Endodermal cell (in vitro differentiated cells): ENCODE measurements at regions not wholly inside any gene's neighbourhood (a gene's known extent, or its start where the extent isn't known, plus 50 kb on each side); places are given as distances from the start of the nearest gene placed in this dataset.

Experiments
- DNase-seq: peaks from one replicate; pipeline ENCODE4 v3.0.0-alpha.2; 2017
- H3K27ac ChIP-seq: 2 replicates; pipeline ENCODE4 v1.5.1; 2013; ENCODE audit warnings: mild to moderate bottlenecking, low read depth, low read length, moderate library complexity
- H3K27me3 ChIP-seq: 2 replicates; pipeline ENCODE4 v1.6.1; 2013; ENCODE audit warnings: mild to moderate bottlenecking, low read length, moderate library complexity; ENCODE audit not compliant: insufficient read depth, control insufficient read depth, poor library complexity, severe bottlenecking
- H3K36me3 ChIP-seq: 2 replicates; pipeline ENCODE4 v1.7.0; 2013; ENCODE audit warnings: mild to moderate bottlenecking, low read length, moderate library complexity; ENCODE audit not compliant: control insufficient read depth, insufficient read depth
- H3K4me1 ChIP-seq: one replicate; pipeline ENCODE4 v1.7.0; 2013; ENCODE audit warnings: low read length; ENCODE audit not compliant: control insufficient read depth, insufficient read depth
- H3K4me3 ChIP-seq: 2 replicates; pipeline ENCODE4 v1.5.1; 2013; ENCODE audit warnings: mild to moderate bottlenecking, low read length, moderate library complexity
- H3K9ac ChIP-seq: 2 replicates; pipeline ENCODE4 v1.6.1; 2013; ENCODE audit warnings: mild to moderate bottlenecking, low read length, moderate library complexity; ENCODE audit not compliant: poor library complexity, severe bottlenecking; ENCODE audit errors: extremely low read depth
- H3K9me3 ChIP-seq: 2 replicates; pipeline ENCODE4 v1.6.1; 2013; ENCODE audit warnings: mild to moderate bottlenecking, low read length, moderate library complexity; ENCODE audit not compliant: control insufficient read depth
- H3K27ac Mint-ChIP-seq: 2 replicates; pipeline ENCODE4 v1.8.0; 2020; ENCODE audit warnings: mixed read lengths
- H3K27me3 Mint-ChIP-seq: 2 replicates; pipeline ENCODE4 v1.8.0; 2021; ENCODE audit warnings: mild to moderate bottlenecking, mixed read lengths; ENCODE audit not compliant: insufficient read depth
- H3K36me3 Mint-ChIP-seq: 2 replicates; pipeline ENCODE4 v1.8.0; 2020; ENCODE audit warnings: low read depth, mixed read lengths
- H3K4me1 Mint-ChIP-seq: 2 replicates; pipeline ENCODE4 v1.8.0; 2020; ENCODE audit warnings: mixed read lengths
- H3K4me3 Mint-ChIP-seq: 2 replicates; pipeline ENCODE4 v1.8.0; 2020; ENCODE audit warnings: mild to moderate bottlenecking, moderate library complexity, mixed read lengths
- H3K9me3 Mint-ChIP-seq: 2 replicates; pipeline ENCODE4 v1.8.0; 2020; ENCODE audit warnings: mild to moderate bottlenecking, mixed read lengths
- CTCF ChIP-seq: fragments of 200-600 bp; sonication (generic); conservative IDR thresholded peaks from 2 replicates; pipeline ENCODE4 v1.5.0; 2021; ENCODE audit warnings: antibody characterized with exemption, mild to moderate bottlenecking
- WGBS, 2 experiments: methylation state at CpG; one replicate each; pipeline versions ENCODE4 v1.1.5 to v1.1.7; 2013; ENCODE audit warnings: missing lambda C conversion rate in 2 of 2, mixed read lengths in 1 of 2; ENCODE audit not compliant: insufficient coverage in 1 of 2, insufficient read length in 1 of 2; 5-methylcytosine and 5-hydroxymethylcytosine counted together

- Mint-ChIP-seq H3K27me3 (peaks cover under 1% of the 10 kb centered on the region), H3K9me3 (no peaks in the 10 kb centered on the region), H3K4me3 (no peak overlapping the region), H3K36me3 (no peaks in the 10 kb centered on the region), H3K4me1 (no peaks in the 10 kb centered on the region), H3K27ac (no peak overlapping the region)
- no peak for DNase-seq
- Histone ChIP-seq H3K9me3 (no peaks in the 10 kb centered on the region), H3K27me3 (no peaks in the 10 kb centered on the region), H3K9ac (no peak overlapping the region), H3K36me3 (no peaks in the 10 kb centered on the region), H3K4me1 (no peaks in the 10 kb centered on the region), H3K4me3 (no peak overlapping the region), H3K27ac (no peak overlapping the region)
- 86 to 87% methylated on average over 14 to 27 of the region's 27 CpGs for WGBS, 2 experiments
- no peak for TF ChIP-seq CTCF
Measured at GRCh38 chr17:79248843-79249493, 174.3 kb downstream of the ENGASE start.

- no peak overlapping the region for H3K27ac Mint-ChIP-seq
- H3K27me3 Mint-ChIP-seq: peaks cover 3% of the 10 kb centered on the region
- no peak overlapping the region for H3K27ac ChIP-seq
- H3K4me3 ChIP-seq: no peak overlapping the region
- 77 to 80% methylated on average over 14 to 27 of the region's 27 CpGs for WGBS, 2 experiments
- H3K9me3 ChIP-seq: no peaks in the 10 kb centered on the region
- no peaks in the 10 kb centered on the region for H3K27me3 ChIP-seq
- no peak for TF ChIP-seq CTCF
- no peaks in the 10 kb centered on the region for H3K9me3 Mint-ChIP-seq
- no peaks in the 10 kb centered on the region for H3K36me3 ChIP-seq
- H3K36me3 Mint-ChIP-seq: no peaks in the 10 kb centered on the region
- no peaks in the 10 kb centered on the region for H3K4me1 Mint-ChIP-seq
- DNase-seq: no peak
- no peak overlapping the region for H3K4me3 Mint-ChIP-seq
- H3K9ac ChIP-seq: no peak overlapping the region
- H3K4me1 ChIP-seq: no peaks in the 10 kb centered on the region
Measured at GRCh38 chr17:79246225-79247190, 171.9 kb downstream of the ENGASE start.

- no peak for DNase-seq
- H3K36me3 Mint-ChIP-seq: no peaks in the 10 kb centered on the region
- no peaks in the 10 kb centered on the region for H3K9me3 ChIP-seq
- H3K4me3 Mint-ChIP-seq: no peak overlapping the region
- H3K27ac Mint-ChIP-seq: no peak overlapping the region
- no peaks in the 10 kb centered on the region for H3K4me1 Mint-ChIP-seq
- peaks cover 3% of the 10 kb centered on the region for H3K27me3 Mint-ChIP-seq
- H3K9me3 Mint-ChIP-seq: no peaks in the 10 kb centered on the region
- H3K9ac ChIP-seq: no peak overlapping the region
- no peak overlapping the region for H3K27ac ChIP-seq
- no peaks in the 10 kb centered on the region for H3K36me3 ChIP-seq
- H3K4me1 ChIP-seq: no peaks in the 10 kb centered on the region
- H3K4me3 ChIP-seq: no peak overlapping the region
- H3K27me3 ChIP-seq: no peaks in the 10 kb centered on the region
- TF ChIP-seq CTCF: no peak
Measured at GRCh38 chr17:79244665-79245064, 170.0 kb downstream of the ENGASE start.
